Stimulated activated CD4-positive, alpha-beta T cell treated with anti-CD3 and anti-CD28 coated beads, Interleukin-2, amount 100 ng/mL, for 24 hours (primary cell): ENCODE measurements at regions not wholly inside any gene's neighbourhood (a gene's known extent, or its start where the extent isn't known, plus 50 kb on each side); places are given as distances from the start of the nearest gene placed in this dataset.
"Not testable (repeated sequence)": the region's sequence is repeated elsewhere in the genome, so short reads cannot be mapped to it uniquely, and the experiment has no call there.

Experiments used
- DNase-seq, 2 donors: peaks; one replicate each; pipeline ENCODE4 v3.0.0-alpha.2; 2020

DNA sequence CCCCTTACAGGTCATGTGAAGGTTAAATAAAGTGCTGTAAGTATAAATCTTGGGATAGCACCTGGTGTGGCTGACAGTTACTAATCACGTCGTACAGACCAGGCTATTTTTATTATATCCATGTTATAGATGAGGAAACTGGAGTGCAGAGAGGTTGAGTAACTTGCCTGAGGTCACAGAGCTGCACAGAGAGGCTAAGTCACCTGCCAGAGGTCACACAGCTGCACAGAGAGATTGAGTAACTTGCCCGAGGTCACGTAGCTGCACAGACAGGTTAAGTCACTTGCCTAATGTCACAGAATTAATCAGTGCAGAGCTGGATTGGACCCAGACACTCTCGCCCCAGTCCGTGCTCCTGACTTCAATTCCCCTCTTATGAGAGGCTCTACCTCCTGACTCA, 171.5 kb downstream of the NUP210 start:
- DNase-seq, result no peak

DNA sequence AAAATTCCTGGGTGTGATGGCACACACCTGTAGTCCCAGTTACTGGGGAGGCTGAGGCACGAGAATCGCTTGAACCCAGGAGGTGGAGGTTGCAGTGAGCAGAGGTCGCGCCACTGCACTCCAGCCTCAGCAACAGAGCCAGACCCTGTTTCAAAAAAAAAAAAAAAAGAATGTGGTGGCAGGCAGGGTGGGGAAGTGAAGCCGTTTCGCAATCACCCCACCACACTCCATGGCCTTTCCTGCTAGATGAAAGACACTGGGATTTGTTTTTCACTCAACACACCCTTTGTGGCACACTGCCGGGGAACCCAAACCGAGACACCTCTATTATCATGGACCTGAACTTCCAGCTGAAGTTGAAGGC, 172.4 kb upstream of the IQSEC1 start:
- DNase-seq, result no peak

DNA sequence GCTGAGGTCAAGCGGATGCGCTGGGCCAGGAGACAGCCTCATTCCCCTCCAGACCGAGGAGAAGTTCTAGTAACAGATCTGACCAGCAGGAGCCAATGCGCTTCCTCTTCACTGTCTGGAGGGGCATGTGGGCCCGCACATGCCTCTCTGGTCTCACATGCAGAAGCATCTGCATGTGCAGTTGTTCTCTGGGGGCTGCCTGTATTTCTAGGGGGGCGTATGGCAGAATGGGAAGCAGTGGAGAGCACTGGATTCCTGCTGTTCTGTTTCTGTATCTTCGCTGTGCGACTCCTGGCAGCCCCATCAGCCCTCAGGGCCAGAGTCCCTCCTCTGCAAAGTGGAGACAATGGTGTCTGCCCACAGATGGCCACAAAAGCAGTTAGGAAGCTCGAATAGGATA, 170.4 kb upstream of the IQSEC1 start:
- no peak for DNase-seq

DNA sequence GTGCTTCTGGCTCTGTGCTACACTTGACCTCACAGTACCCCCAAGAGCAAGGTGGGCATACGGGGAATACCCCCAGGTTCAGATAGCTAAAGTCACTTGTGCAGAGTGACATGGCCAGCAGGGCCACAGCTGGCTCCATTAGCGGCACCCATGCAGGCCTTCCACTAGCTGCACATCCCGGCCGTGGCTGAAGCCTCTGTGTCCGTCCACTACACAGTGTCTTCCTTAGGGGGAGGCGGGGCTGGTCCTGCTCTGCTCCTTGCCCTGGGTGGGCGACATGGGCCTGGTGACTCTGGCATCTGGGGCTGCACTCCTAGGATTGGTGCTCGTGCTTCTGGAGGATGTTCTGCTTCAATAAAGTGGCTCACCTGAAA, 169.1 kb upstream of the IQSEC1 start:
- no peak for DNase-seq

DNA sequence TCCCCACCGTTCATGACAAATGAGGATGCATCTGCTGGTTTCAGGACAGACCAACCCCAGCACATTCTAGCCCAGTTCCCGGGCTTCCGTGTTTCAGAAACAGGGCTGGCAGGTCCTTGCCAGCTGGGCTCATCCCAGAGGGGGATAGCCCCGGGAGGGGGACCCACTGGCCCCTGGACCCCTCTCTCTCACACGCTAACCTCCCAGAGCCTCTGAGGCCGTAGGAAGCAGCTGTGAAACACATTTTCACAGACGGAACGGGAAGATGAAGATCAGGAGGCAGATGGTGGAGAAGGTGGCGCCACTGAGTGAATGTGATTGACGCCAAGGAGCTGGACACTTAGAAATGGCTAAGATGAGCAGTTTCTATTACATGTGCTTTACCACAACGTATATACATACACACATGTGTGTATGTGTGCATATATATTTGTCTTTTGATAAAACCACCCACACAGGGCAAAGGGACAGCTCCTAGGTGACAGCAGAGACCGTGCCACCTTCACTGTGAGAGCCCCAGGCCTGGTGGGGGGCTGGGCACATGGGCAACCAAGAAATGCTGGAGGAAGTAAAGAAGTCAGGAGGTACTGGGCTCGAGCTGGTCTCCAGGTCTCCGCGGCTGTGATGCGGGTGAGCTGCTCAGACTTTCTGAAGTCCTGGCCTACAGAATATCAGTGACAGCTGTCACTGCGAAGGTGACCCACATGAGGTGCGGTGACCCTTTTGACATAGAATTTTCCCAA, 168.6 kb upstream of the IQSEC1 start:
- DNase-seq, result no peak

DNA sequence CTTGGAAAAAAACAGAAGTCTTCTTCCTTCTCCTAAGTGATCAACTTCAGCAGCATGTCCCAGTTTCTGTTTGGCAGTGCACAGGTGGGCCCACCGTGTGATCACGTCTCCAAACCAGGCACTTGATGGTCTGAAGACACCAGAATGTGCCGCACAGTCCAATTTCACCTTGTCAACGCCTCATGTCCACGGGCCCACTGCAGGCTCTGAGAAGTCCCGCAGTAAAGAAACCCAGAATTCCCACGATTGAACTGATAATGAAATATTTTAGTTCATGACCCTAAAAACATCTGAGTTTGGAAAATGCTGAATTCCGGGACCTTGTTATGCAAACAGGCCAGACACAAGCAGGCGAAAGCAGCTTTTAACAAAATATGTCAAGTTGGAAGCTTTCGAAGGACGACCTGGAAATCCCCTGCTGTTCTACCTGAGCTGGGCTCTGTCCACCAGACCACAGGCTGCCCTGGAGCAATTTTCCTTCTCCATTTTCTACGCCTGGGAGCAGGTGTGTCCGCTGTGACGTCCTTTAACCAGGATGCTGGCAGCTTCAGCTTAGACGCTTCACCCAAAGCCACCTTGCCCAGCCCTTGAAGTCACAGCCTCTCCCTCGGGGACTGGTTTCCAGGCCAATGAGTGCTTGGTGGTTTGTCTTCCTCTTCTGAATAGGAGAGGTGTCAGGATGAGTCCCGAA, 167.8 kb upstream of the IQSEC1 start:
- DNase-seq, result no peak

DNA sequence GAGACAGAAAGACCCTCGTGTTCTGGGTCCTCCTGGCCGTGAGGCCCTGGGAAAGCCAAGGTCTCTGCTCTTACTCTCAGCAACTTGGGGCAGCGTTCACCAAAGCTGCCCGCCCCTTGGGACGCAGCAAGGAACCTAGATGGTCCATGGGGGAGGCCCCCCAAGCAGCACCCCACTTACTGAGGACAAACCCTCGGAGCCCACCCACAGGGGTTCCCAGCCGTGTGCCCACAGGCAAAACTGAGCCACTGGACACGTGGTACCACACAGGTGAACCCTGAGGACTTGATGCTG, 166.2 kb upstream of the IQSEC1 start:
- no peak for DNase-seq

DNA sequence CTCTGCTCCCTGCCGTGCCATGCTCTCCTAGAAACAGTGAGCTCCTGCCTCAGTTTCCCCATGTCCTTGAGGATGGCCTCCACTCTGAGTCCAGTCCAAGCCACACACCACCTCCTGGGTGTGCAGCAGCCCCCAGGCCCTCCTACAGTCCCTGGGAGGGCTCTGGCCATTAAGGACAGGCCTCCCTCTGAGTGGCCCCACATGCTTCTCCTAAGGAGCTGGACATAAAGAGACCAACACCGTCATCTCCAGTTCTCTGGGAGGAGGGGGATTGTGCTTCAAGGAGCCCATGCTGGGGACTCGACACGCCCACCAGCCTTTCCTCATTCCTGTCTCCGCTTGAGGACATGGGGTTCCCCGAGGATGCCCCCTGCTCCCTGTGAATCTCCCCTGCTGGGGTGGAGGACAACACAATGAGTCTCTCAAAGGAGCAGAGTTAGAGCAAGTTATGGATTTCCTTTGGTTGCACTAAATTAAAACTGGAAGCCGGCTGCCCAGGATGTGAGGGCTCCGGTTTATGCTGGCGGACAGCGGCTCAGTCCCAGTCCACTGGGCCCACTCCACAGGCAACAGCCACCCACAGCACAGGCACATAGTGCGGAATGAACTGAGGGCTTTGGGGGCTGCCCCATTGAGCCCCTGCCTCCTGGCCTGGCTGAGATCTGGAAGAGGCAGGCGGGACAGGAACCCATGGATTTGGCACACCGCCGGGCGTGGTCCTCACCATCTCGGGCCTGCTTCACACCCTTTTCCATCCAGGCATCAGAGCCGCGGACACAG, 165.6 kb upstream of the IQSEC1 start:
- no peak for DNase-seq

DNA sequence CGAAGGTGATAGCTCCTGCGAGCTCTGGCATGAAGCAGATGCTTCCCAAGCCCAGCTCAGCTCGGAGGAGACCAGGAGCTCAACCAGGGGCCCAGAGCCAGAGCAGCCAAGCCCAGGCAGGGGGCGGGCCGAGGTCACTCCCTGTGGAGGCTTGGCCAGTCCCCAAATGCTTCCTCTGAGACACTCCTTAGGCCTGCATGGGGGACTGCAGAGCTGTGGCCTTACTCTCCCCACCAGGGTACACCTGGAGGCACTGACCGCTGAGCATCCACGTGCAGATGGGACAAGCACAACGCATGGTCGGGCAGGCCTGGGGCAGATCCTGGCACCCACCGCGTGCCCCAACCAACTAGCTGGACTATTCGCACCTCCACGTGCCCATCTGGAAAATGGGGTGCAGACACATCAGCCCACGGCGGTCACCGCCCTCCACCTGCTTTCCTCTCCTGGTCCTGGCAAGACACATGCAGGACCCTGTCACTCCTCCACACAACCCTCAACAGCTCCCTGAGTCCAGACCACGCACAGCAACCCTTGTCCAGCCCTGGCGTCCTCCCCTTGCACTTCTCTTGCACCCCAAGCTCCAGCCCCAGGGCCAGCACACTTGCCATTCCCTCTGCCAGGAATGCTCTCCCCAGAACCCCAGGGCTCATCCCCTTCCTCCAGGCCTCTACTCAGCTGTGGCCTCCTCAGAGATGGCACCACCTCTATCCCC, 164.7 kb upstream of the IQSEC1 start:
- no peak for DNase-seq

DNA sequence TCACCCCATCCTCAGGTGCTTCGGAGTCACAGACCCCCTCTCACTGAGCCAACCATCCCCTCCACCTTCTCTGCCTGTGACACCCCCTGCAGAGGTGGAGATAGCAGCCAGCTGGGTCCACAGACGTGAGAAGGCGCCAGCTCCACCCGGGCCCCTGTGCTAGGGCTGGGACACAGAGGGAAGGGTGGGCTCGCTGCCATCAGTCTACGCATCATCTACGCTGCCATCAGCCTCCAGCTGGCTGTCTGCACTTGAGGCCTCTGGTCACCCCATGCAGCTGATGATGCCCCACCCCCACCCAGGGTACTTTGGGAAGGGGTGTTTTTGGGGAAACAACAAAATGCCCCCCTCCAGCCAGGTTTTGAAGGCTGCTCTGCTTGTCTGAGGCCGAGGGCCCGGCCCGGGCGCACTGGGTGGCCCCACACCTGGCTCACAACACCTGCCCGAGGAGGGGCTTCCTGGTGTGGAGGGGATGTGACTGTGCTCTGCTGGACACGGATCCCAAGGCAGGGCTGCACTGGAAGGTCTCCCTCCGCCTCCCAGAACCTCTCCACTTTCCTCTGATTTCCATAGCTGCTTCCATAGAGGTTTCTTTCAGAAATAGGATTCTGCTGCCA, 163.4 kb upstream of the IQSEC1 start:
- no peak for DNase-seq

DNA sequence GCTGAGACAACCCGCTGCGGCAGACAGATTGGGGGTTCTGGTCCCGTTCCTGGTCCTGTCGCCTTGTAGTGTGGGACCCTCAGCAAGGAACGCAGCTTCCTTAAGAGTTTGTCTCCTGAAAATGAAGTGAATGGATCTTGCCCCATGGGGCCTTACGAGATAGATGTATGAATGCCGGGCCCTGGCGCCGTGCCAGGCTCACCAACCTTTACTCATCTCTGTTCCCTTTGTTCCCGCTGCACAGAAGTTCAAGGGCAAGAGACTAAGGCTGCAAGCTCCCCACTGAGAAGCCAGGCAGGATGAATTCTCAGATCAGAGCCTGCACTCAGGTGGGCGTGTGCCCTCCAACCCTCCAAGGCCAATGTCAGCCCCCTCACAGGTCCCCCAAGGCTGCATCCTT, 162.7 kb upstream of the IQSEC1 start:
- DNase-seq, result peak in 1 of 2 donors; percentile 10

DNA sequence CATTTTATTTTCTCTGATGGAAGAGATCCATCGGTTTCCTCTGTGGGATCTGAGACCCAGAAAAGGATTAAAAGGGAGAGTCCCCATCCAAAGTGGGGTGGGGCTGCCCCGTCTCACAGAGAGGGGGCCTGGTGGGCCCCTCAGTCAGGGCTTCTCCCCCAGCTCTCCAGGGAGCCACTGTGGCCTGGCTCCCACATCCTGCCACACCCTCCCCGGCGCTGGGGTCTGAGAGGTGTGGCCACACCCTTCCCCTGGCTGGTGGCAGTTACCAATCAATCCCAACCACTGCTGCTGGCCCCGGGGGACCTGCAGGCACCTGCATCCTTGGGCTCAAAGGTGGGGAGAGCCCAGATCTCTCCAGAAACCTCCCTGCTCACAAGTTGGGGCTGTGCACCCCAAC, 161.8 kb upstream of the IQSEC1 start:
- no peak for DNase-seq

DNA sequence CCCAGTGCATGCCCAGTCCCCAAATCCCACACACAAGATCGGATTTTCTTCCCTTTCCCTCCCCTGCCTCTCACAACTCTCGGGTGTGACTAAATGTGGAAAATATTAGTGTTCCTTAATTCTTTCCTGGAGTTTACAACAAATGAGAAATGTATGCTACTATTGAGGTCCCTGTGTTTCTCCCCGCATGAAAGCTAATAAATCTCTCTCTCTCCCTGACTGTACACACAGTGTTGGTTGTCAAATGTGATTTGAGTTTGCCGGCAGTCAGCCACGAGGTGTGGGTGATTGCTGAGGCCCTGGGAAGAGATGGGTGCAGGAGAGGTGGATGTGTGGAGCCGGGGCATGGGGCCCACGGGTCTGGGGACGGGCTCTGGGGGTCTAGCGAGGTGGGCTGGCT, 161.4 kb upstream of the IQSEC1 start:
- DNase-seq, result no peak

DNA sequence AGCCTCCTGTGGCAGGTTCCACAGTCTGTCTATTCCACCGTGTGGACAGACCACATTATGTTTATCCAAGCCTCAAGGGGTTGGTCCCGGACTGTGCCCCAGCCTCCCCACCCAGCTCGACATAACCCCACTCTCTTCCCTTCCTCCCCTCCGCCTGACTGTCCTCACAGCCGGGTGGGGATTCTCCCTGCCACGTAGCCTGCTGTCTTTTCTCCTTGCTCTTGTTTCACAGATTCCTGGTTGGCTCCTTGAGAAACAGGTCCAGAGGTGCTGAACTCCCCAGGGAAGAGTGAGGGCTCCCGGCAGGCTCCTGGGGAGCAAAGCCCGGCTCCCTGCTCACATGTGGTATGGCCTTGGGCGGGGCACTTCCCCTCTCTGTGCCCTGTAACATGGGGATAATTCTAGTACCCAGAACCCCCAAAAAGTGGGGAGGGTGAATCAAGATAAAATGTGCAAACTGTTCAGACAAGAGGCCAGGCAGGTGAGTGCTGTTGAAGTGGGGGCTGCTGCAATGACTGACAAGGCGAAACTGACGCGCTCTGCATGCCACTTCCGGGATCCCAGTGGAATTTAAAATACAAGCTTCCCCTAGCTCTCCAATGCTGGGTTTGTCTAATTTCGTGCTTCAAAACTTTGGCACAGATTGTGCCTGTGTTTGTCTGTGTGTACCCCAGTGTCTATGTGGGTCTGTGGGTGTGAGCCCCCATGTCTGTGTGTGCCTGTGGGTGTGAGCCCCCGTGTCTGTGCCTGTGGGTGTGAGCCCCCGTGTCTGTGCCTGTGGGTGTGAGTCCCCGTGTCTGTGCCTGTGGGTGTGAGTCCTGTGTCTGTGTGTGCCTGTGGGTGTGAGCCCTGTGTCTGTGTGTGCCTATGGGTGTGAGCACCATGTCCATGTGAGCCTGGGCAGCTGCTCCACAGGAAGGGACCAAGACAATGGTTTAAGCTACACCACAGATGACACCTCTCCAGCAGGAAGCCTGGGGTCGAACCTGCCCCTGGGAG, 160.6 kb upstream of the IQSEC1 start:
- peak in 1 of 2 donors; percentile 7 for DNase-seq

DNA sequence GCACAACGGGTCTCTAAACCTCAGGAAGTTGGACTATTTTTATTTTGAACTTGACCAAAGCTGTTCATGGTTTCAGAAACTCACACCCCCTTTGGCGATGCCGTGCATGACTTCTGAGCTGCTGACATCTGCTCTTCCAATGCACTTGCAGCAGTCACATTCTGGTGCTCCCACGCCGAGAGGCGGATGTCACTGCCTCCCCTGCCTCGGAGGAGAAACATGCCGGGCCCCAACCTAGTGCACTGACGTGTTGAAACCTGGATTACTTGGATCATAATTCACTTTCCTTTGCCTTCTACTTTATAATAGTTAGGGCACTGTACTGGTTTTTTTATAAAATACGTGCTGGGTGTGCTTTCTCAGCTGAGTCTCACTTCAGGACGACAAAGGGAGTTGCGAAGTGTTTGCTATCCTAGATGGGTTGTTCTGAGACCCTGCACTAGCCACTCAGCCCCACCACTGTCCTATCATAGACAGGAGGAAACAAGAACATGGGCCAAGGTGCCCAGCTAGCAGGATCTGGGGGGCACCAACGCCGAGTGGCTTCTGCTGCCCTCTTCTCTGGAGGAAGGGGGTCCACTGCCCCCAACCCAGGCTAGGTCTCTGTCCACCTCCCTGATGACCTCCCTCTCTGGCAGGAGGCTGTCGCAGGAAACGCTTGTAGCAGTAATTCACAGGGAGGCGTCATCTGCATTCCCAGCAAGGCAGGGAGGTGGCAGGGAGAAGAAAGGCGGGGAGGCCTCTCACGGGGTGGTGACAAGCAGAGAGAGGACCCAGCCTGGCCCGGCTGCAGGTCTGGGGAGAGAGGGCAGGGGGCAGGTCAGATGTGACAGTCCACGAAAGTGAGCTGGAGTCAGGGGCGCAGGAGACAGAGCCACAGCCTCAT, 158.8 kb upstream of the IQSEC1 start:
- no peak for DNase-seq

DNA sequence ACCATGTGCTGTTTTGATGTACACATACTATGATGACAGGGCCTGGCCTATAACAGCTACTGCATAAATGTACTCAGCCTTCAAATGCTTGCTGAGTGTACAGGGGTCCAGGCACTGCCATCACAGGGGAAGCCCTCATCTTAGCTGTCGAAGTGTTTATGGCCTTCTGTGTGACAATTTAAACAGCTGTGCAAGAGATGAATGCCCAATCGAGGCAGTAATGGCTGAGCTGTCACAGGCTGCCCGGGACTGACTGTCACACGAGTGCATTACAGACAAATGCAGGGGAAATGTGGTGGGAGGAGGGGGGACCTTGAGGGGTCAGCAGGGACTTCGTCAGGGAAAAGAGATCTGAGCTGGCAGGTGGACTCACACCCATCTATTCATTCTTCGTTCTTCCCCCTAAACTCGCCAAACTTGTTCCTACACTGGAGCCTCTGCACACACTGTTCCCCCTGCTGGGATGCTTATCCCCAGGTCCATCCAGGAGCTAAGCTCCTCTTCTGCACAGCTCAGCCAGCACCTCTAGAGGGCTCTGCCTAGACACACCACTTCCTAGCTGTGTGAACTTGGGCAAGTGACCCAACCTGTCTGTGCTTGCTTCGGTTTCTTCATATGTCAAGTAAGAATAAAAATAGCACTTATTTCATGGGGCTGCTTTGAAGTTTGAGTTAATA, 156.2 kb upstream of the IQSEC1 start:
- DNase-seq, result peak in 1 of 2 donors; percentile 16

DNA sequence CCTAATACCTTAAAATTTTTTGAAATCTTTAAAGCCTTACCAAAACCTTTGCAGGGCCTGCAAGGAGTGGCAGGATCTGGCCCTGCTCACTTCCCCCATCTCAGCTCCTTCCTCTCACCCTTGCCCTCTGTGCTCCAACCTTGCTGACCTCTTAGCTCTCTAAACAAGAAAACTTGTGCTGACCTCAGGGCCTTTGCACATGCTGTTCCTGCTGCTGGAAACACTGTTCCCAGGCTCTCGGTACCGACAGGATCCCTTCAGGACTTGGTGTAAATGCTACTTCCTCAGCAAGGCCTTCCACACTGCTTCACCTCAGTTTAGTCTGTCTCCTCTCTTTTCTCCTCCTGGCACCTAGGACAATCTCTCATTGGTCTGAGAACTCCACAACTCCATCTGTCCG, 155.4 kb upstream of the IQSEC1 start:
- DNase-seq, result no peak

DNA sequence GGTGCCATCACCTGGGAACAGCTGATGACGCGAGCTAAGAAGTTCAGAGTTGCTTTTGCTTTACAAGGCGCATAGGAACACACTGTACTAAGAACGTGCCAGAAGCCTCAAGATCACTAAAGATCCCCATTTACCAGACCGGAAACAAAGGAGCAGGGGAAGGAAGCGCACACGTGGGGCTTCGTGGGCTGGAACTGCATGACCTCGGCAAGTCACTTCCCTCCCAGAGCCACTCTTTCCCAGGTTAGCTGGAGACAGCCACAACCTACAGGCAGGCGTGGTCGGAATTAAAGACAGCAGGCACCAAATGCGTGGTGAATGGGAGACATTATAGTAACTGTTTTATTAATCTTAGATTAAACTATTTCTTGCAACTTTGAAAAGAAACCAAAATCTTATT, 154.9 kb upstream of the IQSEC1 start:
- not testable (repeated sequence) for DNase-seq

DNA sequence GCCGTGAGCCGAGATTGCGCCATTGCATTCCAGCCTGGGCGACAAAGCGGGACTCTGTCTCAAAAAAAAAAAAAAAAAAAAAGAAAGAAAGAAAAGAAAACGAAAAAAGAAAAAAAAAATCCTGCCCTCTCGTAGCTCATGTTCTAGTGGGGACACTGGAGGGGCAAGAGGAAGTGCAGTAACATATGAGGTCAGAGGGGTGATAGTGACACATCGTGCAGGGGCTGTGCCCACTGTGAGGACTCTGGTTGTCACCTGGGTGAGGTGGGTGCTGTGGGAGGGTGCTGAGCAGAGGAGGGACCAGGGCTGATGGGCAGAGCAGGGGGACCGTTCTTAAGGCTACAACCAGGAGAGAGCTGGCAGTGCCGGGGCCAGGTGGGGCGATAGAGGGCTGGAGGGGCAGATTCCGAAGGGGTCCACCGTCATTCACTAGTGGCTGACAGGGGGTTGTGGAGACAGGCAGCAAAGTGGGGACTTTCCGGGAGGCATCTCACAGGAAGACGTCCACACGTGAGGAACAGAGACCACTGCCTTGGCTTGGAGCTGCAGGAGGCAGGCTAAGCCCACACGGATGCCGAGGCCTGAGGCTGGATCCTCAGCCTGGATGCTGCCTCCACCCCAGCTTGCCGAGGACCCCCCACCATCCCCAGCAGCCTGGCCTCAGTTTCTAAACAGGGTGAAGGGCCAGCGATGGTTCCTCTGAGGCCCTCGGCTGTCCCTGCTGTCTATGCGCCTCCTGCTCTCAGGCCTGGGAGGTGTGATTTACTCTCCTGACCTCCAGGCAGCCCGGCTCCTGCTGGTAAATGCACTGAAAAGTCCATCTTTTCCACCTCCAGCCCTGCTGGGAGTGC, 154.3 kb upstream of the IQSEC1 start:
- DNase-seq, result no peak
